Upper lobe of left lung (tissue), 6 donors: ENCODE measurements at regions not wholly inside any gene's neighbourhood (a gene's known extent, or its start where the extent isn't known, plus 50 kb on each side); places are given as distances from the start of the nearest gene placed in this dataset.

Experiments
- ATAC-seq, 2 donors: fragments of 200-7000 bp; cut with Tn5 transposase; one replicate each; pipeline ENCODE4 v1.9.1; 2022; ENCODE audit warnings: mild to moderate bottlenecking in 2 of 2, moderate library complexity in 2 of 2; ENCODE audit not compliant: low FRiP score in 2 of 2
- DNase-seq, 2 donors: peaks; one replicate each; pipeline ENCODE4 v3.0.0-alpha.2; 2019 to 2020
- H3K27ac ChIP-seq, 4 donors: fragments of 200-600 bp; sonication (generic); one replicate each; pipeline ENCODE4 v1.5.1; 2016 to 2019
- H3K27me3 ChIP-seq, 4 donors: fragments of 200-600 bp; sonication (generic); one replicate each; pipeline ENCODE4 v1.5.1; 2017 to 2019
- H3K36me3 ChIP-seq, 4 donors: fragments of 200-600 bp; sonication (generic); one replicate each; pipeline ENCODE4 v1.5.1; 2016 to 2019
- H3K4me1 ChIP-seq, 4 donors: fragments of 200-600 bp; sonication (generic); one replicate each; pipeline ENCODE4 v1.5.1; 2018 to 2019
- H3K4me3 ChIP-seq, 4 donors: fragments of 200-600 bp; sonication (generic); one replicate each; pipeline ENCODE4 v1.5.1; 2017 to 2019; ENCODE audit warnings: mild to moderate bottlenecking in 2 of 4, moderate library complexity in 1 of 4
- H3K9me3 ChIP-seq, 4 donors: fragments of 200-600 bp; sonication (generic); one replicate each; pipeline ENCODE4 v1.5.1; 2018 to 2019
- CTCF ChIP-seq, 6 experiments: fragments of 450-650 bp in 4 of 6; fragments of 200-600 bp in 2 of 6; sonication (generic) in 2 of 6; IDR thresholded peaks; one replicate each; pipeline ENCODE4 v1.5.1; 2016 to 2019; ENCODE audit warnings: antibody characterized with exemption in 6 of 6
- EP300 ChIP-seq, 4 donors: sonication (generic); formaldehyde crosslinking; IDR thresholded peaks; one replicate each; pipeline ENCODE4 v1.5.1; 2017; ENCODE audit warnings: antibody characterized with exemption in 4 of 4, control low read depth in 2 of 4
- POLR2A ChIP-seq, 4 donors: fragments of 450-650 bp; IDR thresholded peaks; one replicate each; pipeline ENCODE4 v1.5.1; 2016 to 2017; ENCODE audit warnings: antibody characterized with exemption in 4 of 4, mild to moderate bottlenecking in 2 of 4
- POLR2AphosphoS5 ChIP-seq, 2 donors: sonication (generic); formaldehyde crosslinking; IDR thresholded peaks; one replicate each; pipeline ENCODE4 v1.5.1; 2017; ENCODE audit warnings: antibody characterized with exemption in 2 of 2
- WGBS, 2 donors: methylation state at CpG; one replicate each; pipeline ENCODE4 v1.1.5; 2017 to 2018; 5-methylcytosine and 5-hydroxymethylcytosine counted together
- donor health status: DM: no; HTN: no; CAD: no; lungs with moderate emphysema.
- donor health status: DM: no; HTN: yes; CAD: no; lungs with severe emphysema.

GRCh38 chr14:53880761-53881160 is 75.9 kb downstream of the BMP4 start:
- TF ChIP-seq EP300 (IDR thresholded peaks at IDR 0.05), result no peak
- no peak for TF ChIP-seq CTCF (IDR thresholded peaks at IDR 0.05)
- no peak for TF ChIP-seq POLR2A (IDR thresholded peaks at IDR 0.05)
- no peak for TF ChIP-seq POLR2AphosphoS5 (IDR thresholded peaks at IDR 0.05)
- Histone ChIP-seq H3K4me1 (peaks cover 0 to 3% (median 0%) of the 10 kb centered on the region in 4 donors), H3K27me3 (no peaks in the 10 kb centered on the region), H3K36me3 (no peaks in the 10 kb centered on the region), H3K4me3 (no peak overlapping the region), H3K27ac (no peak overlapping the region), H3K9me3 (no peaks in the 10 kb centered on the region)
- DNase-seq, result no peak
- 82 to 95% methylated on average over 1 of the region's 1 CpG for WGBS, 2 donors
- ATAC-seq, result no peak

GRCh38 chr14:53879747-53880146 is 76.9 kb downstream of the BMP4 start:
- H3K27ac ChIP-seq, result no peak overlapping the region
- no peaks in the 10 kb centered on the region for H3K36me3 ChIP-seq
- ATAC-seq (no peak), DNase-seq (no peak)
- H3K27me3 ChIP-seq, result no peaks in the 10 kb centered on the region
- no peak overlapping the region for H3K4me3 ChIP-seq
- 48 to 76% methylated on average over 6 of the region's 6 CpGs for WGBS, 2 donors
- no peak for TF ChIP-seq POLR2AphosphoS5 (IDR thresholded peaks at IDR 0.05)
- no peak for TF ChIP-seq CTCF (IDR thresholded peaks at IDR 0.05)
- TF ChIP-seq POLR2A (IDR thresholded peaks at IDR 0.05), result no peak
- TF ChIP-seq EP300 (IDR thresholded peaks at IDR 0.05), result no peak
- H3K9me3 ChIP-seq, result no peaks in the 10 kb centered on the region
- peaks cover 0 to 3% (median 0%) of the 10 kb centered on the region in 4 donors for H3K4me1 ChIP-seq

- DNase-seq (no peak), ATAC-seq (no peak)
- no peaks in the 10 kb centered on the region for H3K27me3 ChIP-seq
- 56 to 58% methylated on average over 8 of the region's 8 CpGs for WGBS, 2 donors
- no peak overlapping the region for H3K4me3 ChIP-seq
- H3K36me3 ChIP-seq, result no peaks in the 10 kb centered on the region
- peaks cover 0 to 4% (median 0%) of the 10 kb centered on the region in 4 donors for H3K4me1 ChIP-seq
- H3K9me3 ChIP-seq, result no peaks in the 10 kb centered on the region
- no peak overlapping the region for H3K27ac ChIP-seq
- TF ChIP-seq EP300 (IDR thresholded peaks at IDR 0.05) (no peak), POLR2A (IDR thresholded peaks at IDR 0.05) (no peak), POLR2AphosphoS5 (IDR thresholded peaks at IDR 0.05) (no peak), CTCF (IDR thresholded peaks at IDR 0.05) (no peak)
Observed at GRCh38 chr14:53879022-53879686, 77.5 kb downstream of the BMP4 start.

- Histone ChIP-seq H3K36me3 (no peaks in the 10 kb centered on the region), H3K4me3 (no peak overlapping the region), H3K27ac (no peak overlapping the region), H3K4me1 (peaks cover 0 to 12% (median 2%) of the 10 kb centered on the region in 4 donors), H3K27me3 (no peaks in the 10 kb centered on the region), H3K9me3 (no peaks in the 10 kb centered on the region)
- WGBS, 2 donors, result 83 to 94% methylated on average over 2 of the region's 2 CpGs
- DNase-seq (no peak), ATAC-seq (peak in 1 of 2 donors; percentile 50)
- TF ChIP-seq POLR2AphosphoS5 (IDR thresholded peaks at IDR 0.05) (no peak), POLR2A (IDR thresholded peaks at IDR 0.05) (no peak), EP300 (IDR thresholded peaks at IDR 0.05) (no peak)
Observed at GRCh38 chr14:53875324-53875897, 81.2 kb downstream of the BMP4 start.

GRCh38 chr14:53874704-53875103 is 81.9 kb downstream of the BMP4 start:
- Histone ChIP-seq H3K4me3 (no peak overlapping the region), H3K36me3 (no peaks in the 10 kb centered on the region), H3K27ac (no peak overlapping the region), H3K27me3 (no peaks in the 10 kb centered on the region), H3K9me3 (no peaks in the 10 kb centered on the region), H3K4me1 (peaks cover 0 to 12% (median 2%) of the 10 kb centered on the region in 4 donors)
- TF ChIP-seq EP300 (IDR thresholded peaks at IDR 0.05) (no peak), CTCF (IDR thresholded peaks at IDR 0.05) (no peak), POLR2A (IDR thresholded peaks at IDR 0.05) (no peak), POLR2AphosphoS5 (IDR thresholded peaks at IDR 0.05) (no peak)
- DNase-seq, result no peak
- ATAC-seq, result no peak
- 68 to 75% methylated on average over 3 of the region's 3 CpGs for WGBS, 2 donors
